A549 (cell line): ENCODE measurements at regions not wholly inside any gene's neighbourhood (a gene's known extent, or its start where the extent isn't known, plus 50 kb on each side); places are given as distances from the start of the nearest gene placed in this dataset.

Experiments
- ATAC-seq, 2 experiments: fragments of 200-7000 bp in 1 of 2; fragments of >200 bp in 1 of 2; cut with Nextera tagmentation in 1 of 2; cut with Tn5 transposase in 1 of 2; 3 replicates each; pipeline versions ENCODE4 v1.8.0 to v1.9.1; 2018 to 2020; ENCODE audit warnings: mild to moderate bottlenecking in 1 of 2, moderate library complexity in 1 of 2
- CTCF ChIA-PET: fragments of 300-600 bp; sonication (Branson Sonifier 250); formaldehyde crosslinking; extraction: SDS; loops from one replicate; lab custom pipeline; 2021; ENCODE audit warnings: antibody characterized with exemption, inconsistent platforms; lab: Yijun Ruan, JAX
- POLR2A ChIA-PET: fragments of 350-600 bp; formaldehyde crosslinking; extraction: SDS; loops from one replicate; lab custom pipeline; 2021; ENCODE audit warnings: antibody characterized with exemption, inconsistent platforms; lab: Yijun Ruan, JAX
- DNase-seq, 2 experiments: peaks; one replicate each; pipeline versions ENCODE4 v3.0.0 to v3.0.0-alpha.2; 2011 to 2016; ENCODE audit warnings: low read depth in 1 of 2, low spot score in 1 of 2
- FAIRE-seq: peaks from 2 replicates; lab custom pipeline; 2011; peaks lifted over from hg19 to GRCh38; lab: Jason Lieb, UNC
- H3K27ac ChIP-seq, 2 experiments: fragments of >200 bp; sonication (Bioruptor Twin); formaldehyde crosslinking; 3 replicates each; pipeline ENCODE4 v1.5.1; 2016 to 2017
- H3K4me1 ChIP-seq: fragments of >200 bp; sonication (Bioruptor Twin); formaldehyde crosslinking; 3 replicates; pipeline ENCODE4 v1.6.1; 2016
- H3K4me2 ChIP-seq: fragments of >200 bp; sonication (Bioruptor Twin); formaldehyde crosslinking; 3 replicates; pipeline ENCODE4 v1.6.1; 2016
- H3K4me3 ChIP-seq: fragments of >200 bp; sonication (Bioruptor Twin); formaldehyde crosslinking; 3 replicates; pipeline ENCODE4 v1.5.1; 2016
- H3K9me3 ChIP-seq: fragments of >200 bp; sonication (Bioruptor Twin); formaldehyde crosslinking; 3 replicates; pipeline ENCODE4 v1.6.1; 2016
- ATOH8 ChIP-seq: fragments of 250-450 bp; sonication (Bioruptor Pico); IDR thresholded peaks from 2 replicates; pipeline ENCODE4 v1.5.0; 2020; ENCODE audit warnings: low read depth, mild to moderate bottlenecking, moderate library complexity
- BCL3 ChIP-seq: fragments of >200 bp; sonication (Bioruptor Twin); formaldehyde crosslinking; IDR thresholded peaks from 3 replicates; pipeline ENCODE4 v1.6.1; 2016
- BHLHE40 ChIP-seq: IDR thresholded peaks from 2 replicates; pipeline ENCODE4 v1.6.1; 2012; ENCODE audit warnings: low read depth, low read length, inconsistent platforms
- CBX2 ChIP-seq: fragments of 200-600 bp; sonication (generic); IDR thresholded peaks from 2 replicates; pipeline ENCODE4 v1.6.1; 2016; ENCODE audit warnings: low read depth, mild to moderate bottlenecking, borderline replicate concordance
- CBX8 ChIP-seq: fragments of 200-600 bp; sonication (generic); IDR thresholded peaks from 2 replicates; pipeline ENCODE4 v1.6.1; 2016
- CEBPB ChIP-seq, 2 experiments: fragments of >200 bp in 1 of 2; sonication (Bioruptor Twin) in 1 of 2; formaldehyde crosslinking in 1 of 2; IDR thresholded peaks; 2 replicates each; pipeline ENCODE4 v1.6.1; 2012 to 2016
- CTCF ChIP-seq: fragments of >200 bp; sonication (Bioruptor Twin); formaldehyde crosslinking; IDR thresholded peaks from 3 replicates; pipeline ENCODE4 v1.5.1; 2016
- EHMT2 ChIP-seq: fragments of 200-600 bp; sonication (generic); IDR thresholded peaks from 2 replicates; pipeline ENCODE4 v1.6.1; 2016; ENCODE audit warnings: antibody characterized with exemption, low read depth, mild to moderate bottlenecking, moderate library complexity
- ELK1 ChIP-seq: fragments of 150-350 bp; IDR thresholded peaks from 2 replicates; pipeline ENCODE4 v1.6.1; 2014; ENCODE audit warnings: low read depth, mild to moderate bottlenecking, low read length
- ESRRA ChIP-seq: fragments of 150-350 bp; IDR thresholded peaks from 2 replicates; pipeline ENCODE4 v1.6.1; 2014; ENCODE audit warnings: mild to moderate bottlenecking, low read length, borderline replicate concordance
- FOXS1 ChIP-seq: fragments of 250-450 bp; sonication (Bioruptor Pico); IDR thresholded peaks from 2 replicates; pipeline ENCODE4 v1.5.0; 2020; ENCODE audit warnings: mild to moderate bottlenecking, moderate library complexity
- HEYL ChIP-seq: fragments of 250-450 bp; sonication (Bioruptor Pico); IDR thresholded peaks from 2 replicates; pipeline ENCODE4 v1.8.0; 2021; ENCODE audit warnings: mild to moderate bottlenecking, moderate library complexity
- HOXB5 ChIP-seq: fragments of 250-450 bp; sonication (Bioruptor Pico); IDR thresholded peaks from 2 replicates; pipeline ENCODE4 v1.5.0; 2020; ENCODE audit warnings: mild to moderate bottlenecking, moderate library complexity
- KDM5A ChIP-seq: fragments of 200-600 bp; sonication (generic); IDR thresholded peaks from 2 replicates; pipeline ENCODE4 v1.6.1; 2016; ENCODE audit warnings: antibody characterized with exemption, mild to moderate bottlenecking
- NFE2L2 ChIP-seq: fragments of 150-350 bp; conservative IDR thresholded peaks from 2 replicates; pipeline ENCODE4 v1.6.1; 2014; ENCODE audit warnings: low read length
- NPAS2 ChIP-seq: fragments of 250-450 bp; sonication (Bioruptor Pico); IDR thresholded peaks from 2 replicates; pipeline ENCODE4 v1.8.0; 2022; ENCODE audit warnings: mild to moderate bottlenecking, moderate library complexity, borderline replicate concordance
- NR3C1 ChIP-seq: fragments of >200 bp; sonication (Bioruptor Twin); formaldehyde crosslinking; IDR thresholded peaks from 3 replicates; pipeline ENCODE4 v1.6.1; 2017
- PBX3 ChIP-seq: IDR thresholded peaks from 2 replicates; pipeline ENCODE4 v1.6.1; 2012
- PHF8 ChIP-seq: fragments of 200-600 bp; sonication (generic); IDR thresholded peaks from 2 replicates; pipeline ENCODE4 v1.6.1; 2016; ENCODE audit warnings: low read depth, mild to moderate bottlenecking, antibody characterized with exemption, moderate library complexity, borderline replicate concordance
- POLR2AphosphoS2 ChIP-seq: conservative IDR thresholded peaks from 2 replicates; pipeline ENCODE4 v1.6.1; 2012; ENCODE audit warnings: low read length, improper control_type of control experiment, inconsistent platforms
- RNF2 ChIP-seq: fragments of 200-600 bp; sonication (generic); IDR thresholded peaks from 2 replicates; pipeline ENCODE4 v1.6.1; 2016; ENCODE audit warnings: low read depth, mild to moderate bottlenecking, antibody characterized with exemption, moderate library complexity, borderline replicate concordance
- TFCP2L1 ChIP-seq: fragments of 250-450 bp; sonication (Bioruptor Pico); IDR thresholded peaks from 2 replicates; pipeline ENCODE4 v1.5.0; 2021; ENCODE audit warnings: mild to moderate bottlenecking
- ZC3H11A ChIP-seq: fragments of 450-650 bp; IDR thresholded peaks from 2 replicates; pipeline ENCODE4 v1.6.1; 2014; ENCODE audit warnings: antibody characterized with exemption, mild to moderate bottlenecking
- ZFP36 ChIP-seq: fragments of 450-650 bp; IDR thresholded peaks from 2 replicates; pipeline ENCODE4 v1.6.1; 2014; ENCODE audit warnings: borderline replicate concordance; ENCODE audit not compliant: partially characterized antibody
- ZSCAN20 ChIP-seq: fragments of 250-450 bp; sonication (Bioruptor Pico); IDR thresholded peaks from 2 replicates; pipeline ENCODE4 v1.8.0; 2022; ENCODE audit warnings: mild to moderate bottlenecking, moderate library complexity
- WGBS: methylation state at CpG from one replicate; pipeline ENCODE4 v1.1.6; 2017; ENCODE audit errors: missing lambda C conversion rate; 5-methylcytosine and 5-hydroxymethylcytosine counted together

- DNase-seq (no peak), ATAC-seq (no peak), FAIRE-seq (no peak)
- 64% methylated on average over 2 of the region's 2 CpGs for whole genome bisulfite sequencing
- H3K4me2 ChIP-seq, result no peak overlapping the region
- no peaks in the 10 kb centered on the region for H3K9me3 ChIP-seq
- CTCF ChIA-PET, result no interaction called here
- no peak overlapping the region for H3K4me3 ChIP-seq
- TF ChIP-seq NR3C1 (no peak), CEBPB (IDR thresholded peaks at IDR 0.05) (no peak), ESRRA (no peak), ZC3H11A (no peak), PHF8 (no peak)
- H3K4me1 ChIP-seq, result peaks cover 6% of the 10 kb centered on the region; the same call in 1 of the 3 replicates
- H3K27ac ChIP-seq, result no peak overlapping the region
- POLR2A ChIA-PET, result no interaction called here
Measured at GRCh38 chrX:39805022-39805421, 292.7 kb downstream of the BCOR start.

GRCh38 chrX:39805825-39806224, 291.9 kb downstream of the BCOR start:
- Histone ChIP-seq H3K4me1 (peaks cover 6% of the 10 kb centered on the region; the same call in 1 of the 3 replicates), H3K4me2 (no peak overlapping the region), H3K4me3 (no peak overlapping the region), H3K27ac (no peak overlapping the region), H3K9me3 (no peaks in the 10 kb centered on the region)
- ChIA-PET CTCF (no interaction called here), POLR2A (no interaction called here)
- no peak for FAIRE-seq
- ATAC-seq, result no peak
- DNase-seq, result no peak
- TF ChIP-seq TFCP2L1 (CRISPR knock-in tag) (no peak), BCL3 (no peak), ZSCAN20 (CRISPR knock-in tag) (no peak), ELK1 (no peak), HEYL (CRISPR knock-in tag) (no peak), ZFP36 (no peak), PBX3 (no peak), ZC3H11A (no peak), CBX2 (no peak), KDM5A (no peak)
- 83% methylated on average over 4 of the region's 5 CpGs for WGBS

GRCh38 chrX:39808471-39808917, 289.3 kb downstream of the BCOR start:
- ChIA-PET CTCF (no interaction called here), POLR2A (no interaction called here)
- peaks cover 6% of the 10 kb centered on the region; the same call in 2 of the 3 replicates for H3K4me1 ChIP-seq
- FAIRE-seq (no peak), DNase-seq (no peak), ATAC-seq (no peak)
- TF ChIP-seq CBX8, result no peak
- no peak for TF ChIP-seq ATOH8 (CRISPR knock-in tag)
- no peak for TF ChIP-seq ESRRA
- no peak for TF ChIP-seq BHLHE40
- no peak for TF ChIP-seq NR3C1
- TF ChIP-seq POLR2AphosphoS2, result no peak
- TF ChIP-seq EHMT2, result no peak
- TF ChIP-seq CTCF, result no peak
- TF ChIP-seq ELK1, result no peak
- TF ChIP-seq NPAS2 (CRISPR knock-in tag), result no peak
- no peak for TF ChIP-seq RNF2
- no peak for TF ChIP-seq CBX2
- no peak for TF ChIP-seq PHF8
- no peak for TF ChIP-seq FOXS1
- no peak for TF ChIP-seq HOXB5
- no peak for TF ChIP-seq NFE2L2
- no peak for TF ChIP-seq PBX3
- WGBS, result 68% methylated on average over 5 of the region's 7 CpGs
- no peaks in the 10 kb centered on the region for H3K9me3 ChIP-seq
- H3K4me2 ChIP-seq, result no peak overlapping the region
- no peak overlapping the region for H3K4me3 ChIP-seq
- H3K27ac ChIP-seq, result 0 out of 6 replicates have a peak overlapping the region, but pooled peaks of 1 of the 2 experiments have one; percentile 15
